Activated CD4-positive, alpha-beta T cell treated with anti-CD3 and anti-CD28 coated beads for 4 hours (primary cell): ENCODE measurements at regions not wholly inside any gene's neighbourhood (a gene's known extent, or its start where the extent isn't known, plus 50 kb on each side); places are given as distances from the start of the nearest gene placed in this dataset.

Experiments used
- DNase-seq, 2 donors: peaks; one replicate each; pipeline ENCODE4 v3.0.0-alpha.2; 2020

DNA sequence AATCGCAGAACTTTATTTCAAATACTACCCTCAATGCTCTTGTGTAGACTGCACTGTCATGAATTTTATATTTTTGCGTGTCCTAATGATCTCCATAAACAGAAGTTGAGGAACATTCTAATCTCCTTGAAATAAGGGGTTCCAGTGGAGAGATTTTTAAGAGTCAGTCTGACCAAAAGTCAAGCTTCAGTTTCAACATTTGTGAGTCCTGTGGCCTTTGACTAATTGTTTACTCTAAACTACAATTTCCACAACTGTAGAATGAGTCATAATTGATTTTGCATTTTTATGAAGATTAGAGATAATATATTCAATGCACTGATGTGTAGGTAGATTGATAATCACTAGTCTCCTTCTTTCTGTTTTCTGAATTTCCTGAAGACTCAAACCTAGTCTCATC lies 720.3 kb upstream of the ID2 start:
- no peak for DNase-seq

- no peak for DNase-seq
These were observed 719.7 kb upstream of the ID2 start for GRCh38 chr2:7962161-7962560.

- no peak for DNase-seq
These were observed 718.1 kb upstream of the ID2 start for GRCh38 chr2:7963787-7964186.

DNA sequence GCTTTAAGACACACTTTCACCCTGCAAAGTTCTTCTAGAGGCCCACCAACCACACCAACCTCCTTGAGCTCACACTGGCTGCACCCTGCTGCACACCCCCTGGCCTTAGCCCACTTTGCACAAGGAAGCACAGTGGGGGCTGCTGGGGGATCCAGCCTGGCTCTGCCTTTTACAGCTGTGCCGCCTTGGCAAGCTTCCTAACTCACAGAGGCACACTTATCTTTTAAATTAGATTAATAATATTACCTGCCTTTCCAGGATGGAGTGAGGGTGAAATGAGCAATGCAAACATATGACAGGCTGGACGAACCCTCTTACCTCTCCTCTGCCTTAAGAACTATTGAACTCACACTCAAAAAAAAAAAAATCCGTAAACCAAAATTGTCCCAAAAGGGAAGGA lies 715.8 kb upstream of the ID2 start:
- DNase-seq, result no peak

DNA sequence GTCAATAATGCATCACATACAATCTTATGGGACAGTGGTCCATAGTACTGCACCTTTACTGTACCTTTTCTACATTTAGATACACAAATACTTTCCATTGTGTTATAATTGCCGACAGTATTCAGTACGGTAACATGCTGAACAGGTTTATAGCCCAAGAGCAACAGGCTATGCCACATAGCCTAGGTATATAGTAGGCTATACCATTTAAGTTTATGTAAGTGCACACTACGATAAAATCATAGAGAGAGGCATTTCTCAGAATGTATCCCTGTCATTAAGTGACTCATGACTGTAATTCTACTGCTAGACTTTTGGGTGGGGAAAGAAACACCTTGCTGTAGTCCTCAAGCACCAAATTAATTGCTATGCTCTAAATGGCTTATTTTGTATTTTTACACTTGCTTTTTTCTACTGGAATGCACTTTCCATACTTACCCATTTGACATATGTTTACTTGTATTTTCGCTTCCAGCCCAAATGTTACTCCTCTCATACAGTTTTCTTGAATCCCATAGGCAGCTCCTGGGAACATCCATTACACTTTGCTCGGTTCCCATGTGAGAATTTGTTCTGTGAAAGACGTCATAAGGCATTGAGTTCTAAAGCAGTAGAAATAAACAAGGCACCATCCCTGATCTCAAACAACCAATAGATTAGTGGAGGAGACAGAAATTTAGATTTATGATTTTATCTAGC lies 714.0 kb upstream of the ID2 start:
- DNase-seq, result no peak

DNA sequence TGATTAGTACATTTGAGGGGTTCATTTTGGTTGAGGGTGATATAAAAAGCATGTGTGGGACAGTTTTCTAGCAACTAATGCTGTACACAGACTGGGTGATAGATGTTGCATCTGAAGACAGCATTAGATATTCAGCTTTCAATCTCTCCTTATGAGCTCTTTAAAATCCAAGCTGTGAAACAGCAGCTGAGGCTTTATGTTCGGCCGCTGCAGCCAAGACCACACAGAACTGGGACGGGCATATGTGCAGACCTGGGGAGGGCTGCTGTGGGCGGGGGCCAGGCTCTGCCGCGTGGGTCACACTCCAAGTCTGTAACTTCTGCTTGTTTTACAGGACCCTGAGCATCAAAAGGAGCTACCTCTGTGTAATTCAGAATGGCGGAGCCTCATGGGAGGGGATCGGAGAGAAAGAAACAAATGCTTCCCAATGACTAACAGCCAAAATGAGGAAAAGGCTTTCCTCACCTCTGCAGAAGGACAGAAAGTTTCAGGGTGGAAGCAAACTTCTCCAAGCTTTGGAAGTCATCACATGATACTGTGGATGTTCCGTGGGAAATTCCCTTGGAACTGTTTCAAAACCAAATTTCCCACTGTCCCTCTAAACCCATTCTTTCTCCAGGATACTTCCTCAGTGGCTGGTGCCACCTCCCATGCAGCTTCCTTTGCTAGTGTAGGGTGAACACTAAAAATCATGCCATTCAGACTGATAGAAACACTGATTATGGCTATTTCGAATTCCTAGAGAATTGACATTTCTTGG lies 711.9 kb upstream of the ID2 start:
- no peak for DNase-seq

- no peak for DNase-seq
These were observed 710.6 kb upstream of the ID2 start for GRCh38 chr2:7971248-7971647.

GRCh38 chr2:7971841-7972240 lies 710.0 kb upstream of the ID2 start:
- DNase-seq, result no peak

DNA sequence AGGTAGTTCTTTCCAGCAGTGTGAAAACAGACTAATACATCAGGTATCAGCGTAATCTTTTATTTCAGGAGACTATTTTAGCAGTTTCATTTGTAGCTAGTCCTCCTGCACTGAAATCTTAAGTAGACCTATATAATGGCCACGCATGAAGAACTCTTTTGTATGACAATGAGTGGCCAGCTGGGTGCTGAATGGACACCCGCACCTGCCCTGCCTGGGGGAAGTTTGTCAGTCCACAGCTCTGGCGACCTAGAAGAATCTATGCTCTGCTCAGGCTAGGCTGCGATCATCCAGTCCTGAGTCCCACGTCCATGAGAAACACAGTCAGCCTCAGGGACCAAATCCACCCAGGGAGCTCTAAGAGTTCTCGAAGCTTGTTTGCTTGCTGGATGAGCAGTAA lies 709.2 kb upstream of the ID2 start:
- no peak for DNase-seq

- DNase-seq, result no peak
These were observed 707.9 kb upstream of the ID2 start for GRCh38 chr2:7973801-7974480.

- no peak for DNase-seq
These were observed 706.9 kb upstream of the ID2 start for GRCh38 chr2:7974936-7975335.

DNA sequence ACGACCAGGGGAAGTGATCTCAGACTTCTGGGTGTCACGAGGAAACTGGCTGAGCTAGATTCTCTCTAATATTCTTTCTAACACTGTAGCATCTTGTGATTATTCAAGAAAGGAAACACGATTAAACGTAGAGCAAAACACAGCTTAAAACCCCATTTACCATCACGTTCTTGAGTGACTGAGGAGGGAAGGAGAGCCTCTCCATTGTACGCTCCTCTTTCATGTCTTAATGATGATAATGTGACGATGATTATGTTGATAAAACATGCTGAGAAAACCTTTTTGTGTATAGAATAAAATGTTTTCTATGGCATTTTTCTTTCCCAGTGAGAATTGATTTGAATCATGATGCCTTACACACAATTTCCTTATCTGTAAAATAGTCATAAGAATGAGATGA lies 705.6 kb upstream of the ID2 start:
- DNase-seq, result no peak

DNA sequence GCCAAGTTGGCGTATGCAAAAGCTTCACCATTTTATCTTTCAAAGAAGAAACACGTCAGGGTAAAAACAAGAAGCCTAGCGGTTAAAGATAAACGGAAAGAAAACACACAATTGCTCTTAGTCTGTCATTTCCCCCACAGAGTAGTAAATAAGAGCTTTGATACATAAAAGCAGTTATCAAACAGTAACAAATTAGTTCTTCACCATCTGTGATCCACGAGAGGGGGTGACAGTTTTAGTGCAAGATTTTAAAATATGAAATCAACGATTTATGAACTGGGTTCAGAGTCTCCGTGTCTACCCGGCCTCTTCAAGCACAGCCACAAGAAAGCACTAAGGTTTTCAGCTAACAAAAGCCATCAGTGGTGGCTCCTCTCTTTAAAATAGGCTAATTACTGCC lies 703.9 kb upstream of the ID2 start:
- DNase-seq, result no peak

DNA sequence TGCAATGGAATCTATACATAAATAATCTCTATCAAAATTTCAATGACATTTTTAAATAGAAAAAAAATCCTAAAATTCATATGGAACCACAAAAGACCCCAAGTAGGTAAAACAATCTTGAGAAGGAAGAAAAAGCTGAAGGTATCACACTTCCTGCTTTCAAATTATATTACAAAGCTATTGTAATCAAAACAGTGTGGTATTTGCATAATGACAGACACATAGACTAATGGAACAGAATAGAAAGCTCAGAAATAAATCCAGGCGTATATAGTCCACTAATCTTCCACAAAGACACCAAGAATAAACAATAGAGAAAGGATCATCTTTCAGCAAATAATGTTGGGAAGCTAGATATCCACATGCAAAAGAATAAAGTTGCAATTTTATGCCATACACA lies 699.8 kb upstream of the ID2 start:
- DNase-seq, result no peak

DNA sequence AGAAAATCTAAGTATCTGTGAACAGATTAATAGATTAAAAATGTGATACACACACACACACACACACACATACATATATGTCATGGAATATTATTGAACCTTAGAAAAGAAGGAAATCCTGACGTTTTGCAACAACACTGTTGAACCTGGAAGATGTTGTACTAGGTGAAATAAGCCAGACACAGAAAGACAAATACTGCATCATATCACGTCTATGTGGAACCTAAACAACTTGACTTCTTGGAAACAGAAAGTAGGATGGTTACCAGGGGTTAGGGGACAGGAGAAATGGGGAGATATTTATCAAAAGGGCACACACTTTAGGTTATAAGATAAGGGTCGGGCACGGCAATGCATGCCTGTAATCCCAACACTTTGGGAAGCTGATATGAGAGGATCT lies 698.4 kb upstream of the ID2 start:
- no peak for DNase-seq

DNA sequence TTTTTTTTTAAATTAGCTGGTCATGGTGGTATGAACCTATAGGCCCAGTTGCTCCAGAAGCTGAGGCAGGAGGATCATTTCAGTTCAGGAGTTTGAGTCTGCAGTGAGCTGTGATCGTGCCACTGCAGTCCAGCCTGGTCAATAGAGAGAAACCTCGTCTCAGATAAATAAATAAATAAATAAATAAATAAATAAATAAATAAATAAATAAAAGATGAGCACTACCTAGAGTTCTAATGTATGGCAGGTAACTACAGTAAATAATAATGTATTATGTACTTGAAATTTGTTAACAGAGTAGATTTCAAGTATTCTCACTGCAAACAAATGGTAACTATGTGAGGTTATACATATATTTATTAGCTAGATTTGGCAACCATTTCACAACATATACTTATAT lies 697.9 kb upstream of the ID2 start:
- no peak for DNase-seq

- DNase-seq, result no peak
These were observed 697.0 kb upstream of the ID2 start for GRCh38 chr2:7984693-7985353.

- DNase-seq, result no peak
These were observed 695.4 kb upstream of the ID2 start for GRCh38 chr2:7986431-7986830.

DNA sequence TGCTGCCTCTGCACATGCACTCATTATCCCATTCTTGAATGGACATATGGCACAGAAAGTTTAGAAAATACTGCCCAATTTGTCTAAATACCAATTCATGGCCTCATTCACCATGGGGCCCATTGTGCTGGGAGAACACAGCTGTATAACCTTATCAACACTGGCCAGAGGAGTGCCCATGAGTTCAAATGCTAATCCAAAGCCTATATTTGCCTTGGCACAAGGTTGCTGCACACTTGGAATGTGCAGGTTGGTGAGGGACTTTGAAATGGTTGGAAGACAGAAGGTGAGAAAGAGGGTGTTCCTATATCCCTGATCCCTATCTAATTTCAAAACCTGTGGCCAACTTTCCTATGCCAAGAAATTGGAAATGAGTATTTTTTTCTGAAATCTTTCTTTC lies 693.9 kb upstream of the ID2 start:
- DNase-seq, result no peak

DNA sequence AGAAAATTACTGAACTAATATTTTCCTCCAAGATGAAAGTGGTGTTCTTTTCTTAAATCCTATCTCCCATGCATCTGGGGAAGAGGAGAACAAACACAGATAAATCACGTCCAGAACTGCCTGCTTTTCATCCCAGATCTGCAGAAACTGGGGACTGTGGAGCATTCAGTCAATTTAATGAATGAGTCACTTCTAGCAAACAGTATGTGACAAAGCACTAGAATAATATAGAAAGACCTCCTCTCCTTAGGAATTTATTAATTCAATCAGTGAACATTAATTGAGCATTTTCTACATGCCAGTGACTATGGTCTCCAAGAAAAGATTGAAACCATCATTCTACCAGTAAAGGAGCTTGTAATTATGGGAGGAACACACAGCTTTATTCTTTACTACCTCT lies 693.4 kb upstream of the ID2 start:
- DNase-seq, result no peak

- DNase-seq, result no peak
These were observed 692.0 kb upstream of the ID2 start for GRCh38 chr2:7989823-7990222.

DNA sequence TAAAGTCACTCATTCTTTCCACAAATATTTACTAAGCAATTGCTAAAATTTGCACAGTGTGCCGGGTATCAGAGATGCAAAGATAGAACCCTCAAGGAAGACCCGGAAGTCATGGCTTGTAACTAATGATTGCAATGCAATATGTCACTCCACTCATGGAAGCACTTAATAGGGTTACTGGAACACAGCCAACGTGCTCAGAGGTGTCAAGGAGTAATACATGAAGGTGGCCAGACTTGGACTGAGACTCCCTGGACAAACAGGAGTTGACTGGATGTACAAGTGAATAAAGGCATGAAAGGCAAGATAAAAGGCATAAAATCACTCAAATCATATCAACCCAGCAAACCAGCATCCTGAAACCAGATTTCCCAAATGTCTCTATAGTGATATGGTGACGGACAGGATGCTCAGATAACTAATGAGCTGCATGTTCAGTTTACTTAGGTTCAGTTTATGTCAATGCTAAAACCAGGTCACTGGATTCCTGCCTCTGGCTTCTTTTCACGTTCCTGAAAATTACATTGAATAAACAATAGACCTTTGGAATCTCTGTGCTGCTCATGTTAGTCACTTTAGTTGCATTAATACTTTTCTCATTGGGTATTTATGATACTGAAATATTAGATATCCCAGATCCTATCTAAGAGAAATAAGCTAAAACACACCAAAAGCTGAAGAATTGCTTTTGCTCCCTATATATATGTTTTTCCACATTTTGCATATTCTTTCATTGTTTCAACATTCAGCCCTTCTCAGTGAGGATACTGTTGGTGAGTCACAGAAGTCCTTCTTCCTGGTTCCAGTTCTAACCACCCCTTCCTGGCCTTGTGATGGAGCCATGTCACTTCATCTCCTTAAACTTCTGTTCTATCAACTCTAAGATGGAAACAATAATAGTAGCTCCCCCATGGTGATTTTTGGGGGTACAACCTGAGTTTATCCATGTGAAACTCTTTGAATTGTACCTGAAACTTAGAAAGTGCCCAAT lies 688.9 kb upstream of the ID2 start:
- no peak for DNase-seq
